ENCODE measurements at regions not wholly inside any gene's neighbourhood (a gene's known extent, or its start where the extent isn't known, plus 50 kb on each side); places are given as distances from the start of the nearest gene placed in this dataset.

DNA sequence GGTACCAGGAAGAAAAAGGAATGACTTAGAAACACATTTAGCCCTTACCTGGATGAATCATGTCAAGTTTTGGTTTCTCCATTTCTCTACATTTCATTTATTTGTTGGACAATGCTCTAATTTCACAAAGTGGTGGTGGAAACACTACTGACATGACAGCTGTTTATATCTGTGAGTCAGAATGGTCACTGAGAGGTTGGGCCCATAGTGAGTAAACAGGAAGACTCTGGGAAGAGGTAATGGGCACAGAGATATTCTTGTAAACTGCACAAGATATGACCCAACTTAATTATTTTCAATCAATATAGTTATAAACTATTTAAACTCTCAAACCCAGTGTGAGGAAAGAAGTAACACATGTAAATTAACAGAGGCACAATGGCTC lies 176.3 kb upstream of the MEOX2 start (continued):
- TF ChIP-seq PBX2 (CRISPR knock-in tag; IDR thresholded peaks at IDR 0.05; ENCODE audit: low read depth), result no peak
- no peak for TF ChIP-seq PBX2 (tag; conservative IDR thresholded peaks at IDR 0.05; ENCODE audit: low read depth)

GRCh38 chr7:15862016-15862780 lies 175.7 kb upstream of the MEOX2 start:
- H2AFZ ChIP-seq (ENCODE audit: low read depth, low read length), result no peak overlapping the region
- H3K9me3 ChIP-seq (replicated peaks; ENCODE audit: control insufficient read depth, insufficient read depth, low read depth, low read length), result no peaks in the 10 kb centered on the region
- no peaks in the 10 kb centered on the region for H3K36me3 ChIP-seq (ENCODE audit: control insufficient read depth, insufficient read depth, low read length)
- intact Hi-C loops (cut with micrococcal nuclease), result no loop called here
- no peaks in the 10 kb centered on the region for H4K20me1 ChIP-seq (replicated peaks; ENCODE audit: control insufficient read depth, insufficient read depth, low read length)
- FAIRE-seq (no peak), ATAC-seq (no peak), DNase-seq (ENCODE audit: extremely low read depth in 1 of 4, low spot score in 3 of 4) (no peak)
- ChIA-PET CTCF (ENCODE audit: low intra/inter-chr PET ratio) (no interaction called here), POLR2A (no interaction called here)
- no peak overlapping the region for H3K27ac ChIP-seq (ENCODE audit: extremely low read depth, low read depth, low read length)
- in situ Hi-C loops (cut with MboI), result no loop called here
- no peak for TF ChIP-seq DMBX1 (CRISPR knock-in tag; IDR thresholded peaks at IDR 0.05; ENCODE audit: borderline replicate concordance)
- TF ChIP-seq ETV1 (tag; conservative IDR thresholded peaks at IDR 0.05; ENCODE audit: low read depth), result no peak
- no peak for TF ChIP-seq ZNF699 (CRISPR knock-in tag; IDR thresholded peaks at IDR 0.05; ENCODE audit: insufficient replicate concordance)
- no peak for TF ChIP-seq FOSL1 (tag; conservative IDR thresholded peaks at IDR 0.05)
- no peak for TF ChIP-seq HEY1 (CRISPR knock-in tag; IDR thresholded peaks at IDR 0.05; ENCODE audit: borderline replicate concordance)
- no peak for TF ChIP-seq MBD1 (CRISPR knock-in tag; IDR thresholded peaks at IDR 0.05)
- TF ChIP-seq NFE2 (IDR thresholded peaks at IDR 0.05; ENCODE audit: low read depth), result no peak
- TF ChIP-seq ZNF408 (CRISPR knock-in tag; IDR thresholded peaks at IDR 0.05; ENCODE audit: low read depth), result no peak
- no peak for TF ChIP-seq ZNF140 (CRISPR knock-in tag; IDR thresholded peaks at IDR 0.05)
- TF ChIP-seq ZBTB1 (CRISPR knock-in tag; IDR thresholded peaks at IDR 0.05; ENCODE audit: borderline replicate concordance, low read depth), result no peak
- no peak for TF ChIP-seq CCNT2 (IDR thresholded peaks at IDR 0.05; ENCODE audit: borderline replicate concordance, extremely low read depth, insufficient read length, low read depth, low read length)
- TF ChIP-seq, protein P1, sequence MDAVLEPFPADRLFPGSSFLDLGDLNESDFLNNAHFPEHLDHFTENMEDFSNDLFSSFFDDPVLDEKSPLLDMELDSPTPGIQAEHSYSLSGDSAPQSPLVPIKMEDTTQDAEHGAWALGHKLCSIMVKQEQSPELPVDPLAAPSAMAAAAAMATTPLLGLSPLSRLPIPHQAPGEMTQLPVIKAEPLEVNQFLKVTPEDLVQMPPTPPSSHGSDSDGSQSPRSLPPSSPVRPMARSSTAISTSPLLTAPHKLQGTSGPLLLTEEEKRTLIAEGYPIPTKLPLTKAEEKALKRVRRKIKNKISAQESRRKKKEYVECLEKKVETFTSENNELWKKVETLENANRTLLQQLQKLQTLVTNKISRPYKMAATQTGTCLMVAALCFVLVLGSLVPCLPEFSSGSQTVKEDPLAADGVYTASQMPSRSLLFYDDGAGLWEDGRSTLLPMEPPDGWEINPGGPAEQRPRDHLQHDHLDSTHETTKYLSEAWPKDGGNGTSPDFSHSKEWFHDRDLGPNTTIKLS (IDR thresholded peaks at IDR 0.05; ENCODE audit: borderline replicate concordance, low read depth), result no peak
- TF ChIP-seq ZNF778 (CRISPR knock-in tag; IDR thresholded peaks at IDR 0.05), result no peak
- 2% methylated on average over 4 of the region's 4 CpGs for WGBS (ENCODE audit: insufficient coverage, low coverage, missing lambda C conversion rate)
- H3K4me2 ChIP-seq (ENCODE audit: insufficient read depth, low read length), result no peak overlapping the region
- H3K9me1 ChIP-seq (ENCODE audit: control insufficient read depth, insufficient read depth, low read length), result no peaks in the 10 kb centered on the region
- H3K79me2 ChIP-seq (ENCODE audit: control insufficient read depth, insufficient read depth, low read length), result no peaks in the 10 kb centered on the region
- BruUV-seq (replicated peaks), result no TSS peak
- no peak overlapping the region for H3K4me3 ChIP-seq
- no peaks in the 10 kb centered on the region for H3K27me3 ChIP-seq (ENCODE audit: control insufficient read depth in 2 of 2, insufficient read depth in 2 of 2, low read length in 2 of 2)
- no peak overlapping the region for H3K9ac ChIP-seq (ENCODE audit: insufficient read depth in 1 of 2, low read depth in 2 of 2, low read length in 2 of 2)
- no peaks in the 10 kb centered on the region for H3K4me1 ChIP-seq (replicated peaks in 1 of 2; ENCODE audit: control insufficient read depth in 2 of 2, insufficient read depth in 2 of 2, low read length in 2 of 2)
